GM12878 (cell line): ENCODE measurements at regions not wholly inside any gene's neighbourhood (a gene's known extent, or its start where the extent isn't known, plus 50 kb on each side); places are given as distances from the start of the nearest gene placed in this dataset.

Experiments
- CTCF ChIP-seq, 3 experiments: IDR thresholded peaks in 2 of 3; conservative IDR thresholded peaks in 1 of 3; 2 replicates each; pipeline ENCODE4 v1.5.1; 2011; ENCODE audit warnings: low read depth in 3 of 3, low read length in 3 of 3, mild to moderate bottlenecking in 3 of 3, control low read depth in 2 of 3, moderate library complexity in 2 of 3, inconsistent platforms in 1 of 3, mixed read lengths in 1 of 3; ENCODE audit not compliant: control insufficient read depth in 2 of 3, insufficient read depth in 1 of 3; ENCODE audit errors: extremely low read depth in 1 of 3
- NBN ChIP-seq: fragments of 450-650 bp; IDR thresholded peaks from 2 replicates; pipeline ENCODE4 v1.6.1; 2016
- USF2 ChIP-seq: IDR thresholded peaks from 2 replicates; pipeline ENCODE4 v1.6.1; 2011; ENCODE audit warnings: low read depth, low read length, improper control_type of control experiment, borderline replicate concordance
- TF ChIP-seq, protein P1 (sequence below): IDR thresholded peaks from 2 replicates; pipeline ENCODE4 v1.6.1; 2012; ENCODE audit warnings: low read length, inconsistent platforms

- TF ChIP-seq CTCF (IDR thresholded peaks at IDR 0.05 in 2 of 3, conservative IDR thresholded peaks at IDR 0.05 in 1 of 3; ENCODE audit: control insufficient read depth in 2 of 3, extremely low read depth in 1 of 3, insufficient read depth in 1 of 3, low read depth in 3 of 3, low read length in 3 of 3) = no peak
- TF ChIP-seq, protein P1, sequence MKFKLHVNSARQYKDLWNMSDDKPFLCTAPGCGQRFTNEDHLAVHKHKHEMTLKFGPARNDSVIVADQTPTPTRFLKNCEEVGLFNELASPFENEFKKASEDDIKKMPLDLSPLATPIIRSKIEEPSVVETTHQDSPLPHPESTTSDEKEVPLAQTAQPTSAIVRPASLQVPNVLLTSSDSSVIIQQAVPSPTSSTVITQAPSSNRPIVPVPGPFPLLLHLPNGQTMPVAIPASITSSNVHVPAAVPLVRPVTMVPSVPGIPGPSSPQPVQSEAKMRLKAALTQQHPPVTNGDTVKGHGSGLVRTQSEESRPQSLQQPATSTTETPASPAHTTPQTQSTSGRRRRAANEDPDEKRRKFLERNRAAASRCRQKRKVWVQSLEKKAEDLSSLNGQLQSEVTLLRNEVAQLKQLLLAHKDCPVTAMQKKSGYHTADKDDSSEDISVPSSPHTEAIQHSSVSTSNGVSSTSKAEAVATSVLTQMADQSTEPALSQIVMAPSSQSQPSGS = no peak
- TF ChIP-seq NBN = no peak
- TF ChIP-seq USF2 = no peak
These were observed 217.6 kb upstream of the TMEM229A start for GRCh38 chr7:124250297-124251034.
